Activated T-helper 2 cell treated with anti-CD3 and anti-CD28 coated beads, Interferon-gamma antibody, Interleukin-2, Interleukin-4, amounts not matched to agents 10 μg/mL and 5 μg/mL and 100 μg/mL, durations not matched to agents 14 hours and 24 hours and 36 hours (primary cell): ENCODE measurements at regions not wholly inside any gene's neighbourhood (a gene's known extent, or its start where the extent isn't known, plus 50 kb on each side); places are given as distances from the start of the nearest gene placed in this dataset.

Experiments
- DNase-seq: peaks from one replicate; pipeline ENCODE4 v3.0.0; 2021; ENCODE audit warnings: low spot score
- H3K27ac Mint-ChIP-seq: one replicate; pipeline ENCODE4 v1.8.0; 2021; ENCODE audit warnings: mixed read lengths
- H3K27me3 Mint-ChIP-seq: one replicate; pipeline ENCODE4 v1.8.0; 2021; ENCODE audit warnings: low read depth, mixed read lengths
- H3K36me3 Mint-ChIP-seq: one replicate; pipeline ENCODE4 v1.8.0; 2021; ENCODE audit warnings: low read depth, mixed read lengths
- H3K4me1 Mint-ChIP-seq: one replicate; pipeline ENCODE4 v1.8.0; 2021; ENCODE audit warnings: low read depth, mixed read lengths
- H3K4me3 Mint-ChIP-seq: one replicate; pipeline ENCODE4 v1.8.0; 2021; ENCODE audit warnings: low read depth, mild to moderate bottlenecking, moderate library complexity, mixed read lengths
- H3K9me3 Mint-ChIP-seq: one replicate; pipeline ENCODE4 v1.8.0; 2021; ENCODE audit warnings: mixed read lengths
- intact Hi-C: fragments of 100-400 bp; cut with micrococcal nuclease; formaldehyde crosslinking; loops from one replicate; pipeline ENCODE4 v1.15.1; 2023

DNA sequence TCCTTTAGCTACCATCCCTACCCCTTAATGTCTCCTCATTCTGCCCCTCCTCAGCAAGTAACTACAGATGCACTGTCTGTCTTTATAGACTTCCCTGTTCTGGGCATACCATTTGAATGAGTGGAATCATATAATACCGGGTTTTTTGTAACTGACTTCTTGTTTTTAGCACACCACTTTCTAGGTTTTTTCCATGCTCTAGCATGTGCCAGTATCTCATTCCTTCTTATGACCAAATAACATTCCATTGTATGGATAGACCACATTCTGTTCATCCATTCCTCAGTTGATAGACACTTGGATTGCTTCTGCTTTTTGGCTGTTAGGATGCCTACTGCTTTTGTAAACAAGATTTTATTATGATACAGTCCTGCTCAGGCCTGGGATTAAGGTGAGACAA is 154.7 kb downstream of the TSN start:
- H3K4me3 Mint-ChIP-seq = no peak overlapping the region
- intact Hi-C loops = no loop called here
- no peaks in the 10 kb centered on the region for H3K36me3 Mint-ChIP-seq
- H3K27ac Mint-ChIP-seq = no peak overlapping the region
- no peaks in the 10 kb centered on the region for H3K27me3 Mint-ChIP-seq
- H3K4me1 Mint-ChIP-seq = no peaks in the 10 kb centered on the region
- H3K9me3 Mint-ChIP-seq = no peaks in the 10 kb centered on the region
- DNase-seq = no peak

DNA sequence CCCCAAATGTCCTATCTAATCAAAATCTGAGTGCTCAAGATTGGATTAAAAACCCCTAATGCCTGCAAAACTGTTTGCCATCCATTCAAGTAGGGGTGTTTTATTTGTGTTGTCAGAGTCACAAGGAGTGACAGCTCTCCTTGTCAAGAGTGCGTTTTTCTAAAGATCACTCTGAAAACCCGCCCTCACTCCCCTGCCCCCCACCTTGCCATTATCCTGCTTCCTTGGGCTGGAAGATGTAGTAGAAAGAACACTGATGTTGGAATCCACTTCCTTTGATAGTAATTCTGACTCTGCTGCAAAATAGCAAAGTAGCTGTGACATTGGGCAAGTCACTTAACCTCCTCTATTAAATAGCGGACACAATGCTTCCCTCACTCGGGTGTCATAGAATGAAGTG is 155.6 kb downstream of the TSN start:
- H3K36me3 Mint-ChIP-seq = no peaks in the 10 kb centered on the region
- H3K27me3 Mint-ChIP-seq = no peaks in the 10 kb centered on the region
- intact Hi-C loops = no loop called here
- DNase-seq = no peak
- no peak overlapping the region for H3K27ac Mint-ChIP-seq
- no peaks in the 10 kb centered on the region for H3K9me3 Mint-ChIP-seq
- no peak overlapping the region for H3K4me3 Mint-ChIP-seq
- no peaks in the 10 kb centered on the region for H3K4me1 Mint-ChIP-seq

DNA sequence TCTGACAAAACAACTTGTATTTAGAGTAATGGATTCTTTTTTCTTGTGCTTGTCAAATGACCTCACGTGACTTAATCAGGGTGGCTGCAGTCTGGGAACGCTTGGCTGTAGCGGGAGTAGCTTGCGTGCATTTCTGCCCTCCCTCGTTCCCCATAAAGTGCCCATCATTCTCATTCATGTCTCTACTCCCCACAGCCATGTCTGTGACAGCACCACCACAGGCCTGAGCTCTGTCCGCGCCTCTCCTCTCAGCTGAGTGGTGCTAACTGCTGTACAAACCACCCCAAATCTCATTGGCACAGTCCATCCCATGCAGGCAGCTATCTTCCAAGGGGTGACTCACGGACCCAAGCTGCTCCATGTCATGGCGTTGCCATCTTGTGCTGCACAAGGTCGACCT is 161.7 kb downstream of the TSN start:
- no peaks in the 10 kb centered on the region for H3K4me1 Mint-ChIP-seq
- intact Hi-C loops = no loop called here
- DNase-seq = no peak
- H3K9me3 Mint-ChIP-seq = no peaks in the 10 kb centered on the region
- no peak overlapping the region for H3K27ac Mint-ChIP-seq
- H3K27me3 Mint-ChIP-seq = no peaks in the 10 kb centered on the region
- H3K4me3 Mint-ChIP-seq = no peak overlapping the region
- no peaks in the 10 kb centered on the region for H3K36me3 Mint-ChIP-seq

DNA sequence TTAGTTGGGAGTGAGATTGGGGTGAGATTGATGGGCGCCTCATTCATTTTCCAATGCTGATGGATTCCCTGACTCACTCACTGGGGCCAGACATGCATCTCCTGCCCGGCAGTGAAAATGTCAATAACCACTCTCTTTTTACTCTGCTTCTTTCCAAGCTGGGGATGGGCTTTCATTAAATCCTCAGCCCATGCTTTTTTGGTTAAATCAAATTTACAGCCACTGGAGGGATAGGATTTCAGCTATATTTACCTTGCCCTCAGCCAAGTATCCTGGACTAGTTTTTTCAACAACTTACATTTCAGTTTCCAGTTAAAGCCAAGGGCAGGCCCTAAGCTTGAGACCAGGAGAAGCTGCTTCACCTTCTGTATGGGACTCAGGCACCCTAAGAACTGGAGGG is 162.8 kb downstream of the TSN start:
- no peak overlapping the region for H3K27ac Mint-ChIP-seq
- no peaks in the 10 kb centered on the region for H3K36me3 Mint-ChIP-seq
- H3K4me3 Mint-ChIP-seq = no peak overlapping the region
- no peaks in the 10 kb centered on the region for H3K9me3 Mint-ChIP-seq
- no peaks in the 10 kb centered on the region for H3K27me3 Mint-ChIP-seq
- no peaks in the 10 kb centered on the region for H3K4me1 Mint-ChIP-seq
- DNase-seq = no peak
- intact Hi-C loops = no loop called here

DNA sequence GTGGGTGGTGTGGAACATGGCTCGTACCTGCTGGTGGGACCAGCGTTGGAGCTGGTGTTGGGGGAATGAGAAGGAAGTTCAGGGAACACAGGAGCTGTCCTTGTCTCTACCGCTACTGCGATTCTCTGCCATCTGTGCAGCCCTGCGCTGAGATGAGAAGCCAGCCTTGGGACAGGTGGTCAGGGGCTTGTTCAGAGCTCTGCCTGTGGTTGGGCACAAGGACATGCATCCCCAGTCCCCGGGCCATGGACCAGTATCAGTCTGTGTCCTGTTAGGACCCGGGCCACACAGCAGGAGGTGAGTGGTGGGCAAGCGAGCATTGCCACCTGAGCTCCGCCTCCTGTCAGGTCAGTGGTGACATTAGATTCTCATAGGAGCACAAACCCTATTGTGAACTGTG is 164.4 kb downstream of the TSN start:
- no peaks in the 10 kb centered on the region for H3K9me3 Mint-ChIP-seq
- intact Hi-C loops = no loop called here
- no peaks in the 10 kb centered on the region for H3K36me3 Mint-ChIP-seq
- no peak overlapping the region for H3K4me3 Mint-ChIP-seq
- no peak for DNase-seq
- H3K27ac Mint-ChIP-seq = no peak overlapping the region
- H3K27me3 Mint-ChIP-seq = no peaks in the 10 kb centered on the region
- H3K4me1 Mint-ChIP-seq = no peaks in the 10 kb centered on the region

DNA sequence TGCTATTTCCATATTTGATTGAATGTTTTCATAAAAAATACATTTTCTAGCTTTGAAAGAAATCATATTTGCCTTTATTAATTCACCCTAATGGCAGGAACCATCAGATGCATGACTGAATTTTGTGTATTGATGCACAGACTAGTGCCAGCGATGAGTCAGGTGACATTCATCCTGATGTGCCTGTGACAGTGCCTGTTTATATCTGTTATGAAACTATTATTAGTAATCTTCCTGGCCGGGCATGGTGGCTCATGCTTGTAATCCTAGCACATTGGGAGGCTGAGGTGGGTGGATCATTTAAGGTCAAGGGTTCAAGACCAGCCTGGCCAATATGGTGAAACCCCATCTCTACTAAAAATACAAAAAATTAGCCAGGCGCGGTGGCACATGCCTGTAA is 170.0 kb downstream of the TSN start:
- Mint-ChIP-seq H3K4me1 (no peaks in the 10 kb centered on the region), H3K4me3 (no peak overlapping the region), H3K9me3 (no peaks in the 10 kb centered on the region), H3K27ac (no peak overlapping the region), H3K36me3 (no peaks in the 10 kb centered on the region), H3K27me3 (no peaks in the 10 kb centered on the region)
- intact Hi-C loops = no loop called here
- no peak for DNase-seq

DNA sequence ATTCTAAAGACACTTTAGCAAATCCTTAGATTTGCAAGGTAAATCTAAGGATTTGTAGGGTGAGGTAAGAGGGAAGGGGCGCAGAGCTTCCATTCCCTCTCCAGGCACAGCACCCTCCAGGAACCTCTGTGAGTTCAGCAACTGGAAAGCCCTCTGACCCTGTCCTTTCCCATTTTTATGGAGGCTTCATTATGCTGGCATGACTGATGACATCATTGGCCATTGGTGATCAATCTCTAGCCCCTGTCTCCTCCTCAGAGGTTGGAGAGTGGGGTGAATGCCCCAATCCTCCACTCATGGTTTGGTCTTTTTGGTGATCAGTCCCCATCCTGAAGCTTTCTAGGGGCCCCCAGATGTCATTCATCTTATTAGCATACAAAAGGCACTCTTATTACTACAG is 187.8 kb downstream of the TSN start:
- H3K4me1 Mint-ChIP-seq = no peaks in the 10 kb centered on the region

DNA sequence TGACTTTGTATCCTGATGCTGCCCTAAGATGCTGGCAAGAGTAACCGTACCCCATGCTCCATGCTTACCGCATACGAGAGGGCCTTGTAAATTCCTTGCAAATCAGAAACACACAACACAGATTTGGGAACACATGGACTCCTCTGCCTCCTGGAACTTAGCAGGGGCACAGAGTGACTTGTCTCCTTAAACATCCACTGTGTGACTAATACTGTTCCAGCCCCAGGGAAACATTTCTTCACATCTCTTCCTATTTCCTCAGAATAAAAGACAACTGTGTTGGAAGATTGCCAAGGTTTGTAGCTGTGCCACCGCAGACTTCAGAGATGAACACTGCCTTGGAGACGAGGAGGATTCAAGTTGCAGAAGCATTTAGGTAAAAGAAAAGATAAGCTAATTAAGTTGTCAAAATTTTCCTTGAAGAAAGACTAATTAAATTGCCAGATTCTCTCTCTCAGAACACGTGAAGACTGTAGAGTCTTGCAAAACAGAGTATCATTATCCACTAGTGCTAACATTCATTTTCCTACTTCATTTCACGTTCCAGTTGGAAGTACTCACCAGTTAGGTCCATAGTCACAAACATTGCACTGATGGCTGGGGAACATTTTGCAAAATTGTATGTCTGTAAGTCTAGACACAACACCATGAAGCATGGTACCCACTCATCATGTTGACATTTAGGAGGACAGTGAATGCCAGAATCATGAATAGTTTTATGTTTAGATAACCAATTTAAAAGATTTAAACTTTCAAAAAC is 188.8 kb downstream of the TSN start:
- H3K27ac Mint-ChIP-seq = no peak overlapping the region
- no peak overlapping the region for H3K4me3 Mint-ChIP-seq
- no peaks in the 10 kb centered on the region for H3K36me3 Mint-ChIP-seq
- H3K9me3 Mint-ChIP-seq = no peaks in the 10 kb centered on the region
- H3K27me3 Mint-ChIP-seq = peaks cover 6% of the 10 kb centered on the region
- H3K4me1 Mint-ChIP-seq = no peaks in the 10 kb centered on the region
- no peak for DNase-seq
- intact Hi-C loops = no loop called here

More for the DNA sequence above, 187.8 kb downstream of the TSN start:
- intact Hi-C loops = no loop called here
- Mint-ChIP-seq H3K27me3 (peaks cover 6% of the 10 kb centered on the region), H3K36me3 (no peaks in the 10 kb centered on the region), H3K9me3 (no peaks in the 10 kb centered on the region), H3K27ac (no peak overlapping the region), H3K4me3 (no peak overlapping the region)
- no peak for DNase-seq

DNA sequence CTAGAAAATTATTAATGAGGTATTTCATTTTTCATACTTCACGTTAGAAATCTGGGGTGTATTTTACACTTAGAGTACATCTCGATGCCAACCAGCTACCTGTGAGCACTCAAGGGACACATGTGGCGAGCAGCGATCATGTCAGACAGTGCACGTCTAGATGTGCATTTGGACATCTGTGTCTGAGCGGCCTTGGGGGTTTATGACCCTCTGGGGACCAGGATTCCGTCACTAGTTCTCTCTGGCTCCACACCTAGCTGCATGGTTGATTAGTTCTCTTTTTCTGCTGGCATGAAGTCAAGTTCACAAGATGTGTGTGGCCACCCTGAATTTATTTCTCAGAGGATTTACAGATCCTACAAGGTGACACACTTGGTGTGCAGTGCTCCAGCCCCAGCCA is 192.2 kb downstream of the TSN start:
- Mint-ChIP-seq H3K9me3 (no peaks in the 10 kb centered on the region), H3K4me3 (no peak overlapping the region), H3K27me3 (peaks cover 6% of the 10 kb centered on the region), H3K27ac (no peak overlapping the region), H3K36me3 (no peaks in the 10 kb centered on the region), H3K4me1 (no peaks in the 10 kb centered on the region)
- no peak for DNase-seq
- intact Hi-C loops = no loop called here

DNA sequence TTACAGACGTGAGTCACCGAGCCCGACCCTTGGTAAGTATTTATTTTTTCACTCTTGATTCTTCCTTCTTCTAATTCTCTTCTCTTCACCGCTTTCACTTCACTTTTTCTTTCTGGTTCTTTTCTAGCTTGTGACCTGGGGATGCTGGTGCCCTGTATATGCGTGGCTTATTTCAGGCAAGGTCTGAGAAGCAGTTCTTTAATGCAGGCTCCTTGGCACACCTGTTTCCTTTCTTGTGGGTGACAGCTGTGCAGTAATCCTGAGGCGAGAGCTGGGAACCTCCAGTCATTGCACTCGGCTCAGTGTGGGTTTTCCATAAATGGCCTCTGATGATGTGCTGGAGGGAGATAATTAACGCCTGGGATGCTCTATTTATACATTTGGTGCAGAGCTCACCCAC is 193.8 kb downstream of the TSN start:
- no peak overlapping the region for H3K27ac Mint-ChIP-seq
- DNase-seq = no peak
- no peaks in the 10 kb centered on the region for H3K9me3 Mint-ChIP-seq
- H3K4me3 Mint-ChIP-seq = no peak overlapping the region
- intact Hi-C loops = no loop called here
- no peaks in the 10 kb centered on the region for H3K36me3 Mint-ChIP-seq
- H3K27me3 Mint-ChIP-seq = peaks cover 5% of the 10 kb centered on the region
- H3K4me1 Mint-ChIP-seq = no peaks in the 10 kb centered on the region

DNA sequence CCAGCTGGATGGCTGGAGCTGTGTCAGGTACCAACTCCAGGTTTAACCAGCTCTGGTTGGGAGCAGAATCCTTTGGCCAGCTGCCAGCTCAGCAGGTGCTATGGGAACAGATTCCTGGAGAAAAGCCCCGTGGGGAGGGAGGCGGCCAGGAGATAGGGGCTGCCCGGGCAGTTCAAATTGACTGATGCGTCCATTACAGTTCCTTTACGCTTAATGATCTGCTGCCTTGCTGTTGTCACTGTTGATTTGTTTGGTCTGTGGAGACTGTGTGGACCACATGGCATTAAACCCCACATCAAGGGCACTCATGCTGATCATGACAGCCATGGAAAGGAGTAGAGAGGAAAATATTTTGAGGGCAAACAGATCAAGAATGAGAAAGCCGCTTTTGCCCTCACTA is 200.0 kb downstream of the TSN start:
- DNase-seq = no peak
- intact Hi-C loops = no loop called here
- H3K27ac Mint-ChIP-seq = no peak overlapping the region
- no peaks in the 10 kb centered on the region for H3K36me3 Mint-ChIP-seq
- no peaks in the 10 kb centered on the region for H3K4me1 Mint-ChIP-seq
- no peaks in the 10 kb centered on the region for H3K27me3 Mint-ChIP-seq
- H3K9me3 Mint-ChIP-seq = no peaks in the 10 kb centered on the region
- H3K4me3 Mint-ChIP-seq = no peak overlapping the region

DNA sequence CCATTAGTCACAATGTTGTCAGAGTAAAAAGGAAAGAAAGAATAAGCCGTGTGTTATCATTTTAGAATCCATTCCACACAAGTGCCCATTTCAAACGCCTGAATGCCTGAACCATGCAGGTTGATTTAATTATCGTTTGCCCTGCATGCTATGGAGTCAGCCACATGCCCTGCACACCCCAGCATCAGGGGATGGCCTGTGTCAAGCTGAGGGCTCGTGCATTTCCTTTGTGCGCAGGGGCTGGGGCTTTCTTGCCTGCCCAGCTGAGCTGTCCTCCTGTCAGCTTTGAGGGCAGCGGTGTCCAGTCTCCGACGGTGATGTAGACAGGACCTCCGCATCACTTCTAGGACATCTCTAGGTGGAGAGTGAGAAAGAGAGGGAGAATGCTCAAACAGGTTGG is 200.4 kb downstream of the TSN start:
- Mint-ChIP-seq H3K4me1 (no peaks in the 10 kb centered on the region), H3K4me3 (no peak overlapping the region), H3K27ac (no peak overlapping the region), H3K9me3 (no peaks in the 10 kb centered on the region), H3K36me3 (no peaks in the 10 kb centered on the region), H3K27me3 (no peaks in the 10 kb centered on the region)
- intact Hi-C loops = no loop called here
- no peak for DNase-seq

DNA sequence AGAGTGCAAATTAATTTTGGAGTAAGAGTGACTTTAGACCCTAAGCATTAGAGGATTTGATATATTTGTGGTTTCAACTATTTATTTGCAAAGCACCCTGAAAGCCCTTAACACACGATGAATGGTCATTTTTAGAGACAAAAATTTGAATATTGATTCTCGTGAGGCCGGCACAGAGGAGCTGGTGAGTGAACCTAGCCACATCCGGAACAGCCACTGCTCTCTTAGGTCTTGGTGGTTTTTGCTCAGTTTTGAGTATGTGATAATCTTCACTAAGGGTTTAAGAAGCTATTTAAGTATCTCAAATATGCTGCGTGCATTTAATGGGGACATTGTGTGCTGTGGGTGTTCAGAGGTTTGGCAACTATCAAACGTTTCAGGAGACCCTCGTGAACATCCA is 204.8 kb downstream of the TSN start:
- H3K4me3 Mint-ChIP-seq = no peak overlapping the region
- no peak for DNase-seq
- H3K27me3 Mint-ChIP-seq = no peaks in the 10 kb centered on the region
- H3K27ac Mint-ChIP-seq = no peak overlapping the region
- H3K9me3 Mint-ChIP-seq = no peaks in the 10 kb centered on the region
- no peaks in the 10 kb centered on the region for H3K36me3 Mint-ChIP-seq
- no peaks in the 10 kb centered on the region for H3K4me1 Mint-ChIP-seq
- intact Hi-C loops = no loop called here

DNA sequence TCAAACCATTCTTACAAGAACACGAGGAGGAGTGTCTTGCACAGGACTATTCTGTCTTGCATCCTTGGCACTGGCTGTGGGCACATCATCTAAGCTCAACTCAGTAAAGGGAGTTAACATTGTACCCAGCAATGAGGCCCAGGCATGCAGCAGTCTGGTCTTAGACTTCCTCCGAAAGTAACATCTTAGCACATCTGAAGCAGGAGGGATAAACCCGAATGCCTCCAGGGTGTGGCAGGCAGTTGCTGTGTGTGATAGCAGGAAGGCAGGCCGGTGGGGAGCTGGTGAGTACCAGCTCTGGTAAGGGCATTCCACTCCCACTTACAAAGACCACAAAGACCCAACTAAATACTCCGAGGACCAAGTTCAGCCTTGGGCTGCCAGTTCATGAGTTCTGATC is 206.3 kb downstream of the TSN start:
- no peaks in the 10 kb centered on the region for H3K27me3 Mint-ChIP-seq
- no peak overlapping the region for H3K4me3 Mint-ChIP-seq
- H3K36me3 Mint-ChIP-seq = no peaks in the 10 kb centered on the region
- intact Hi-C loops = no loop called here
- no peaks in the 10 kb centered on the region for H3K4me1 Mint-ChIP-seq
- no peak for DNase-seq
- no peaks in the 10 kb centered on the region for H3K9me3 Mint-ChIP-seq
- H3K27ac Mint-ChIP-seq = no peak overlapping the region
